Liver (tissue), 8 donors: ENCODE measurements at regions not wholly inside any gene's neighbourhood (a gene's known extent, or its start where the extent isn't known, plus 50 kb on each side); places are given as distances from the start of the nearest gene placed in this dataset.

Source experiments
- DNase-seq: peaks from one replicate; pipeline ENCODE4 v3.0.0-alpha.2; 2017; ENCODE audit warnings: low spot score
- H3K27ac ChIP-seq, 2 donors: one replicate each; pipeline ENCODE4 v1.7.0; 2013; ENCODE audit warnings: inconsistent platforms in 2 of 2, low read length in 2 of 2, control low read depth in 1 of 2, low read depth in 1 of 2, mild to moderate bottlenecking in 1 of 2
- H3K27me3 ChIP-seq, 4 donors: one replicate each; pipeline versions ENCODE4 v1.6.1 to v1.7.0; 2013; ENCODE audit warnings: low read length in 3 of 4, inconsistent platforms in 1 of 4, mild to moderate bottlenecking in 1 of 4, moderate library complexity in 1 of 4; ENCODE audit not compliant: control insufficient read depth in 4 of 4, insufficient read depth in 4 of 4
- H3K36me3 ChIP-seq, 4 donors: one replicate each; pipeline versions ENCODE4 v1.6.1 to v1.7.0; 2013; ENCODE audit warnings: low read length in 3 of 4, mild to moderate bottlenecking in 3 of 4, low read depth in 1 of 4, moderate library complexity in 1 of 4; ENCODE audit not compliant: control insufficient read depth in 4 of 4, insufficient read depth in 3 of 4
- H3K4me1 ChIP-seq, 4 donors: one replicate each; pipeline versions ENCODE4 v1.6.1 to v1.7.0; 2013; ENCODE audit warnings: low read length in 3 of 4, mild to moderate bottlenecking in 3 of 4, moderate library complexity in 1 of 4; ENCODE audit not compliant: control insufficient read depth in 4 of 4, insufficient read depth in 4 of 4
- H3K4me3 ChIP-seq, 3 donors: one replicate each; pipeline versions ENCODE4 v1.6.1 to v1.7.0; 2013; ENCODE audit warnings: low read length in 3 of 3, control low read depth in 1 of 3, low read depth in 1 of 3, mild to moderate bottlenecking in 1 of 3
- H3K9ac ChIP-seq, 2 donors: one replicate each; pipeline ENCODE4 v1.7.0; 2013; ENCODE audit warnings: low read length in 2 of 2, mild to moderate bottlenecking in 2 of 2, moderate library complexity in 2 of 2, control low read depth in 1 of 2, low read depth in 1 of 2
- H3K9me3 ChIP-seq, 4 donors: one replicate each; pipeline versions ENCODE4 v1.6.1 to v1.7.0; 2013; ENCODE audit warnings: low read length in 3 of 4; ENCODE audit not compliant: control insufficient read depth in 4 of 4
- EGR1 ChIP-seq, 2 donors: IDR thresholded peaks; 2 replicates each; pipeline ENCODE4 v1.6.1; 2016 to 2018; ENCODE audit warnings: antibody characterized with exemption in 2 of 2, low read depth in 2 of 2
- FOXA1 ChIP-seq: IDR thresholded peaks from 2 replicates; pipeline ENCODE4 v1.6.1; 2016; ENCODE audit warnings: antibody characterized with exemption
- FOXA2 ChIP-seq: IDR thresholded peaks from 2 replicates; pipeline ENCODE4 v1.6.1; 2016; ENCODE audit warnings: antibody characterized with exemption
- GABPA ChIP-seq, 2 donors: IDR thresholded peaks in 1 of 2; conservative IDR thresholded peaks in 1 of 2; 2 replicates each; pipeline ENCODE4 v1.6.1; 2016; ENCODE audit warnings: antibody characterized with exemption in 2 of 2, mild to moderate bottlenecking in 1 of 2, moderate library complexity in 1 of 2
- HNF4A ChIP-seq, 2 donors: conservative IDR thresholded peaks; 2 replicates each; pipeline ENCODE4 v1.6.1; 2016; ENCODE audit warnings: antibody characterized with exemption in 2 of 2, mild to moderate bottlenecking in 2 of 2
- HNF4G ChIP-seq: IDR thresholded peaks from 2 replicates; pipeline ENCODE4 v1.6.1; 2016; ENCODE audit warnings: antibody characterized with exemption
- JUND ChIP-seq, 2 donors: IDR thresholded peaks; 2 replicates each; pipeline ENCODE4 v1.6.1; 2016; ENCODE audit warnings: antibody characterized with exemption in 2 of 2
- MAX ChIP-seq: IDR thresholded peaks from 2 replicates; pipeline ENCODE4 v1.6.1; 2016; ENCODE audit warnings: antibody characterized with exemption
- NR2F2 ChIP-seq: IDR thresholded peaks from 2 replicates; pipeline ENCODE4 v1.6.1; 2016; ENCODE audit warnings: antibody characterized with exemption
- RAD21 ChIP-seq, 2 donors: IDR thresholded peaks; 2 replicates each; pipeline ENCODE4 v1.6.1; 2016; ENCODE audit warnings: antibody characterized with exemption in 2 of 2, mild to moderate bottlenecking in 2 of 2
- RXRA ChIP-seq, 2 donors: IDR thresholded peaks; 2 replicates each; pipeline ENCODE4 v1.6.1; 2017 to 2018; ENCODE audit warnings: antibody characterized with exemption in 2 of 2, mild to moderate bottlenecking in 1 of 2
- SP1 ChIP-seq: IDR thresholded peaks from 2 replicates; pipeline ENCODE4 v1.6.1; 2018; ENCODE audit warnings: antibody characterized with exemption, mild to moderate bottlenecking
- TAF1 ChIP-seq: conservative IDR thresholded peaks from 2 replicates; pipeline ENCODE4 v1.6.1; 2016; ENCODE audit warnings: antibody characterized with exemption, mild to moderate bottlenecking
- YY1 ChIP-seq: IDR thresholded peaks from 2 replicates; pipeline ENCODE4 v1.6.1; 2016; ENCODE audit warnings: antibody characterized with exemption, mild to moderate bottlenecking
- ZBTB33 ChIP-seq: IDR thresholded peaks from 2 replicates; pipeline ENCODE4 v1.6.1; 2016; ENCODE audit warnings: antibody characterized with exemption
- WGBS: extraction: QIAGEN DNeasy Blood & Tissue Kit; methylation state at CpG from one replicate; pipeline ENCODE4 v1.1.7; 2013; 5-methylcytosine and 5-hydroxymethylcytosine counted together
- TF ChIP-seq, protein P1 (sequence below): IDR thresholded peaks from 2 replicates; pipeline ENCODE4 v1.6.1; 2016; ENCODE audit warnings: antibody characterized with exemption
- TF ChIP-seq, protein P2 (sequence below): IDR thresholded peaks from 2 replicates; pipeline ENCODE4 v1.6.1; 2016; ENCODE audit warnings: antibody characterized with exemption, mild to moderate bottlenecking
- TF ChIP-seq, protein P3 (sequence below): fragments of 150-350 bp; IDR thresholded peaks from 2 replicates; pipeline ENCODE4 v1.5.1; 2017; ENCODE audit warnings: improper control_type of control experiment, low read depth, low read length; ENCODE audit not compliant: missing input control
- donor health status: healthy.
- donor health status: healthy.
- donor health status: healthy.
- donor health status: healthy.
- donor health status: healthy.

GRCh38 chr3:159668461-159668860 is 320.2 kb upstream of the IL12A start:
- no peaks in the 10 kb centered on the region for H3K27me3 ChIP-seq
- no peak for DNase-seq
- no peak for TF ChIP-seq HNF4G
- no peak for TF ChIP-seq YY1
- TF ChIP-seq TAF1: no peak
- TF ChIP-seq HNF4A (conservative IDR thresholded peaks at IDR 0.05): no peak
- no peak for TF ChIP-seq JUND (IDR thresholded peaks at IDR 0.05)
- TF ChIP-seq RAD21 (IDR thresholded peaks at IDR 0.05): no peak
- no peak for TF ChIP-seq NR2F2
- TF ChIP-seq ZBTB33: no peak
- TF ChIP-seq, protein P1, sequence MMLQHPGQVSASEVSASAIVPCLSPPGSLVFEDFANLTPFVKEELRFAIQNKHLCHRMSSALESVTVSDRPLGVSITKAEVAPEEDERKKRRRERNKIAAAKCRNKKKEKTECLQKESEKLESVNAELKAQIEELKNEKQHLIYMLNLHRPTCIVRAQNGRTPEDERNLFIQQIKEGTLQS: no peak
- TF ChIP-seq, protein P2, sequence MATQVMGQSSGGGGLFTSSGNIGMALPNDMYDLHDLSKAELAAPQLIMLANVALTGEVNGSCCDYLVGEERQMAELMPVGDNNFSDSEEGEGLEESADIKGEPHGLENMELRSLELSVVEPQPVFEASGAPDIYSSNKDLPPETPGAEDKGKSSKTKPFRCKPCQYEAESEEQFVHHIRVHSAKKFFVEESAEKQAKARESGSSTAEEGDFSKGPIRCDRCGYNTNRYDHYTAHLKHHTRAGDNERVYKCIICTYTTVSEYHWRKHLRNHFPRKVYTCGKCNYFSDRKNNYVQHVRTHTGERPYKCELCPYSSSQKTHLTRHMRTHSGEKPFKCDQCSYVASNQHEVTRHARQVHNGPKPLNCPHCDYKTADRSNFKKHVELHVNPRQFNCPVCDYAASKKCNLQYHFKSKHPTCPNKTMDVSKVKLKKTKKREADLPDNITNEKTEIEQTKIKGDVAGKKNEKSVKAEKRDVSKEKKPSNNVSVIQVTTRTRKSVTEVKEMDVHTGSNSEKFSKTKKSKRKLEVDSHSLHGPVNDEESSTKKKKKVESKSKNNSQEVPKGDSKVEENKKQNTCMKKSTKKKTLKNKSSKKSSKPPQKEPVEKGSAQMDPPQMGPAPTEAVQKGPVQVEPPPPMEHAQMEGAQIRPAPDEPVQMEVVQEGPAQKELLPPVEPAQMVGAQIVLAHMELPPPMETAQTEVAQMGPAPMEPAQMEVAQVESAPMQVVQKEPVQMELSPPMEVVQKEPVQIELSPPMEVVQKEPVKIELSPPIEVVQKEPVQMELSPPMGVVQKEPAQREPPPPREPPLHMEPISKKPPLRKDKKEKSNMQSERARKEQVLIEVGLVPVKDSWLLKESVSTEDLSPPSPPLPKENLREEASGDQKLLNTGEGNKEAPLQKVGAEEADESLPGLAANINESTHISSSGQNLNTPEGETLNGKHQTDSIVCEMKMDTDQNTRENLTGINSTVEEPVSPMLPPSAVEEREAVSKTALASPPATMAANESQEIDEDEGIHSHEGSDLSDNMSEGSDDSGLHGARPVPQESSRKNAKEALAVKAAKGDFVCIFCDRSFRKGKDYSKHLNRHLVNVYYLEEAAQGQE: no peak
- no peak for TF ChIP-seq FOXA2
- TF ChIP-seq, protein P3, sequence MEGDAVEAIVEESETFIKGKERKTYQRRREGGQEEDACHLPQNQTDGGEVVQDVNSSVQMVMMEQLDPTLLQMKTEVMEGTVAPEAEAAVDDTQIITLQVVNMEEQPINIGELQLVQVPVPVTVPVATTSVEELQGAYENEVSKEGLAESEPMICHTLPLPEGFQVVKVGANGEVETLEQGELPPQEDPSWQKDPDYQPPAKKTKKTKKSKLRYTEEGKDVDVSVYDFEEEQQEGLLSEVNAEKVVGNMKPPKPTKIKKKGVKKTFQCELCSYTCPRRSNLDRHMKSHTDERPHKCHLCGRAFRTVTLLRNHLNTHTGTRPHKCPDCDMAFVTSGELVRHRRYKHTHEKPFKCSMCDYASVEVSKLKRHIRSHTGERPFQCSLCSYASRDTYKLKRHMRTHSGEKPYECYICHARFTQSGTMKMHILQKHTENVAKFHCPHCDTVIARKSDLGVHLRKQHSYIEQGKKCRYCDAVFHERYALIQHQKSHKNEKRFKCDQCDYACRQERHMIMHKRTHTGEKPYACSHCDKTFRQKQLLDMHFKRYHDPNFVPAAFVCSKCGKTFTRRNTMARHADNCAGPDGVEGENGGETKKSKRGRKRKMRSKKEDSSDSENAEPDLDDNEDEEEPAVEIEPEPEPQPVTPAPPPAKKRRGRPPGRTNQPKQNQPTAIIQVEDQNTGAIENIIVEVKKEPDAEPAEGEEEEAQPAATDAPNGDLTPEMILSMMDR: no peak
- no peak for TF ChIP-seq SP1
- no peak for TF ChIP-seq RXRA (IDR thresholded peaks at IDR 0.05)
- TF ChIP-seq FOXA1: no peak
- TF ChIP-seq EGR1 (IDR thresholded peaks at IDR 0.05; ENCODE audit: low read depth in 2 of 2): no peak
- no peak for TF ChIP-seq MAX
- 94% methylated on average over 3 of the region's 3 CpGs for WGBS
- H3K4me1 ChIP-seq: peaks cover 0 to 5% (median 2%) of the 10 kb centered on the region in 4 donors
- no peak overlapping the region for H3K9ac ChIP-seq
- H3K27ac ChIP-seq: no peak overlapping the region
- H3K4me3 ChIP-seq: no peak overlapping the region
- H3K9me3 ChIP-seq: no peaks in the 10 kb centered on the region
- no peaks in the 10 kb centered on the region for H3K36me3 ChIP-seq

- no peaks in the 10 kb centered on the region for H3K9me3 ChIP-seq
Observed at GRCh38 chr3:159668990-159669476, 319.6 kb upstream of the IL12A start.

More at GRCh38 chr3:159668990-159669476, 319.6 kb upstream of the IL12A start:
- Histone ChIP-seq H3K27ac (no peak overlapping the region), H3K27me3 (no peaks in the 10 kb centered on the region), H3K9ac (no peak overlapping the region), H3K4me1 (peaks cover 0 to 5% (median 2%) of the 10 kb centered on the region in 4 donors), H3K4me3 (no peak overlapping the region), H3K36me3 (no peaks in the 10 kb centered on the region)
- 37% methylated on average over 8 of the region's 8 CpGs for WGBS
- TF ChIP-seq HNF4G (no peak), SP1 (peak; percentile 49), TAF1 (no peak), MAX (peak; percentile 28), YY1 (peak; percentile 50), RXRA (IDR thresholded peaks at IDR 0.05) (peak; percentile 62 to 70), HNF4A (conservative IDR thresholded peaks at IDR 0.05) (peak; percentile 61 to 69), GABPA (IDR thresholded peaks at IDR 0.05 in 1 of 2, conservative IDR thresholded peaks at IDR 0.05 in 1 of 2) (peak in 1 of 2 donors; percentile 31), RAD21 (IDR thresholded peaks at IDR 0.05) (peak; percentile 15 to 34)
- TF ChIP-seq, protein P3: no peak
- DNase-seq: no peak
